Stomach smooth muscle (tissue), 2 donors: ENCODE measurements at regions not wholly inside any gene's neighbourhood (a gene's known extent, or its start where the extent isn't known, plus 50 kb on each side); places are given as distances from the start of the nearest gene placed in this dataset.
"Not testable (repeated sequence)": the region's sequence is repeated elsewhere in the genome, so short reads cannot be mapped to it uniquely, and the experiment has no call there.

Experiments
- H3K27ac ChIP-seq: one replicate; pipeline ENCODE4 v1.7.0; 2013; ENCODE audit warnings: mild to moderate bottlenecking, low read length, inconsistent platforms
- H3K27me3 ChIP-seq, 2 donors: one replicate each; pipeline ENCODE4 v1.7.0; 2013; ENCODE audit warnings: low read length in 2 of 2; ENCODE audit not compliant: insufficient read depth in 2 of 2, control insufficient read depth in 1 of 2
- H3K36me3 ChIP-seq, 2 donors: one replicate each; pipeline ENCODE4 v1.7.0; 2013; ENCODE audit warnings: low read length in 2 of 2; ENCODE audit not compliant: control insufficient read depth in 2 of 2, insufficient read depth in 2 of 2
- H3K4me1 ChIP-seq: one replicate; pipeline ENCODE4 v1.7.0; 2013; ENCODE audit warnings: low read length; ENCODE audit not compliant: control insufficient read depth, insufficient read depth
- H3K4me3 ChIP-seq, 2 donors: one replicate each; pipeline ENCODE4 v1.7.0; 2013; ENCODE audit warnings: low read length in 2 of 2
- H3K9ac ChIP-seq, 2 donors: one replicate each; pipeline ENCODE4 v1.7.0; 2013; ENCODE audit warnings: low read length in 2 of 2, mild to moderate bottlenecking in 1 of 2
- H3K9me3 ChIP-seq, 2 donors: one replicate each; pipeline ENCODE4 v1.7.0; 2013; ENCODE audit warnings: low read length in 2 of 2; ENCODE audit not compliant: control insufficient read depth in 2 of 2
- donor health status: healthy.
- donor health status: Pancreatic carcinoma.

DNA sequence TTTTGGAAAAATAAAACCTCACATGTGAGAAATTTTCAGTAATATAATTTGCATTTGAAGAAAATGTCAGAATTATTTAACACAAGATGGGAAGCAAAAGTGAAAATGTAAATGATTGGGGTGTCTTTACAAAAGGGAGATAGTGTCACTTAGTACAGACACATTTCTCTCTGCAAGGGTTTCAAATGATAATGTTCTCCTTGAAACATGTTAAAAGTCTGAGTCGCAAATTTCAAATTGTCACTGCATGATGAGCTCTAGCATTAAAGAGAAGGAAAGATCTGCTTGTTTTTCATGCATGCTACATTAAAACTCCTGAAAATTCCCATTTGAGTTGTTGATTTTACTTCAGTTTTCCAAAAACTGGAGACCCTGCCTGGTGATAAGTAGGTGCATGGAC, 122.0 kb upstream of the LDB2 start:
- no peaks in the 10 kb centered on the region for H3K27me3 ChIP-seq

GRCh38 chr4:17018621-17019020, 120.2 kb upstream of the LDB2 start:
- H3K36me3 ChIP-seq, H3K27me3 ChIP-seq, H3K4me1 ChIP-seq, H3K9me3 ChIP-seq, H3K27ac ChIP-seq, H3K9ac ChIP-seq, H3K4me3 ChIP-seq: not testable (repeated sequence)

More for the DNA sequence above, 122.0 kb upstream of the LDB2 start:
- no peak overlapping the region for H3K4me3 ChIP-seq
- no peaks in the 10 kb centered on the region for H3K36me3 ChIP-seq
- H3K27ac ChIP-seq, result no peak overlapping the region
- no peak overlapping the region for H3K9ac ChIP-seq
- no peaks in the 10 kb centered on the region for H3K9me3 ChIP-seq
- H3K4me1 ChIP-seq, result no peaks in the 10 kb centered on the region

DNA sequence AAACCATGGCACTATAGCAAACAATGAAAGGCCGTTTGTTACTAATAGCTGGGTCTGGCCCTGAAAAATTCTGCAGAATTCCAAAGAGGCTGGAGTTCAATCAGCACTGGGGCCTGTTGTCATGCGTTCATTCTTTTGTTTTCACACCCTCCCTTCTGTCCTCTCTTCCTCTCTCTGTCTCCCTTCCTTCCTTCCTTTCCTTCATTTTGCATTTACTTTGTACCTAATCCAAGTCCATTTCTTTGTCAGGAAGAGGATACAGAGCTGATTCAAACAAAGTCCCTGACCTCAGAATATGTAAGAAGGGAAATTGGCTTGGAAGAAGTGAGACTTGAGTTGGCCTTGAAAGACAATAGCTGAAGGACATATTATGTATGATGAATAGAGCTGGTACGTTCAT, 119.6 kb upstream of the LDB2 start:
- no peak overlapping the region for H3K9ac ChIP-seq
- H3K9me3 ChIP-seq, result no peaks in the 10 kb centered on the region
- H3K27ac ChIP-seq, result no peak overlapping the region
- H3K4me1 ChIP-seq, result no peaks in the 10 kb centered on the region
- H3K27me3 ChIP-seq, result no peaks in the 10 kb centered on the region
- no peak overlapping the region for H3K4me3 ChIP-seq
- H3K36me3 ChIP-seq, result no peaks in the 10 kb centered on the region

- Histone ChIP-seq H3K9ac (no peak overlapping the region), H3K27me3 (no peaks in the 10 kb centered on the region), H3K4me3 (no peak overlapping the region), H3K9me3 (no peaks in the 10 kb centered on the region), H3K27ac (no peak overlapping the region), H3K4me1 (no peaks in the 10 kb centered on the region), H3K36me3 (no peaks in the 10 kb centered on the region)
These were observed 115.0 kb upstream of the LDB2 start for GRCh38 chr4:17013382-17014006.

- Histone ChIP-seq H3K9me3 (no peaks in the 10 kb centered on the region), H3K36me3 (no peaks in the 10 kb centered on the region), H3K4me3 (no peak overlapping the region), H3K27ac (no peak overlapping the region), H3K9ac (no peak overlapping the region), H3K27me3 (no peaks in the 10 kb centered on the region), H3K4me1 (no peaks in the 10 kb centered on the region)
These were observed 114.0 kb upstream of the LDB2 start for GRCh38 chr4:17012451-17012850.

- Histone ChIP-seq H3K9me3 (no peaks in the 10 kb centered on the region), H3K4me1 (no peaks in the 10 kb centered on the region), H3K9ac (no peak overlapping the region), H3K27ac (no peak overlapping the region), H3K36me3 (no peaks in the 10 kb centered on the region), H3K27me3 (no peaks in the 10 kb centered on the region), H3K4me3 (no peak overlapping the region)
These were observed 112.1 kb upstream of the LDB2 start for GRCh38 chr4:17010426-17011087.

DNA sequence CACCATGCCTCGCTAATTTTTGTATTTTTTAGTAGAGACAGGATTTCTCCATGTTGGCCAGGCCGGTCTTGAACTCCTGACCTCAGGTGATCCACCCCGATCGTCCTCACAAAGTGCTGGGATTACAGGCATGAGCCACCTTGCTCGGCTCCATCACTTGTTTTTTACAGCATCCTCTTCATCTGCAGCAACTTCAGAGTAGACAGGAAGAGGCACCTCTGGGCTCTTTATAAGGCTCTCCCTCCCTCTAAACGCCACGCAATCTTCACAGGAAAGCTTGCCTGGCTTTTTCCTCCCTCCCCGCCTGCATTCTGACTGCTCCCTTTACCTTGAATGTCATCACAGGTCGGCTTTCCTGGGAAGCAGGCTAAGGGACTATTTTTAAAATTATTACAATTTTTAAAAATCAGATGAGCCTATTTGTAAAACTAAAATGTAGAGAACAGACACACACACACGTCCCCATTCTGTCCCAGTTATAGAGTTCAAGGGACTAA, 111.5 kb upstream of the LDB2 start:
- no peaks in the 10 kb centered on the region for H3K4me1 ChIP-seq
- H3K27ac ChIP-seq, result no peak overlapping the region
- no peak overlapping the region for H3K4me3 ChIP-seq
- H3K9ac ChIP-seq, result no peak overlapping the region
- H3K27me3 ChIP-seq, result no peaks in the 10 kb centered on the region
- H3K9me3 ChIP-seq, result no peaks in the 10 kb centered on the region
- no peaks in the 10 kb centered on the region for H3K36me3 ChIP-seq

GRCh38 chr4:17008834-17009345, 110.4 kb upstream of the LDB2 start:
- H3K4me3 ChIP-seq, result no peak overlapping the region
- H3K4me1 ChIP-seq, result no peaks in the 10 kb centered on the region
- H3K9me3 ChIP-seq, result no peaks in the 10 kb centered on the region
- no peak overlapping the region for H3K9ac ChIP-seq
- no peak overlapping the region for H3K27ac ChIP-seq
- H3K36me3 ChIP-seq, result no peaks in the 10 kb centered on the region
- no peaks in the 10 kb centered on the region for H3K27me3 ChIP-seq

- not testable (repeated sequence) for H3K4me3 ChIP-seq, H3K27ac ChIP-seq, H3K4me1 ChIP-seq, H3K27me3 ChIP-seq, H3K9ac ChIP-seq, H3K9me3 ChIP-seq, H3K36me3 ChIP-seq
These were observed 105.4 kb upstream of the LDB2 start for GRCh38 chr4:17003606-17004392.

- H3K9ac ChIP-seq, result no peak overlapping the region
- no peaks in the 10 kb centered on the region for H3K27me3 ChIP-seq
- no peaks in the 10 kb centered on the region for H3K4me1 ChIP-seq
These were observed 97.0 kb upstream of the LDB2 start for GRCh38 chr4:16995451-16995850.

More at GRCh38 chr4:16995451-16995850, 97.0 kb upstream of the LDB2 start:
- Histone ChIP-seq H3K27ac (no peak overlapping the region), H3K36me3 (no peaks in the 10 kb centered on the region), H3K9me3 (no peaks in the 10 kb centered on the region), H3K4me3 (no peak overlapping the region)
